Neuron (in vitro differentiated cells): ENCODE measurements at regions not wholly inside any gene's neighbourhood (a gene's known extent, or its start where the extent isn't known, plus 50 kb on each side); places are given as distances from the start of the nearest gene placed in this dataset.

ENCODE experiments used
- H2AFZ ChIP-seq: one replicate; pipeline ENCODE4 v1.6.1; 2013; ENCODE audit warnings: low read depth, mild to moderate bottlenecking, inconsistent platforms, low read length, moderate library complexity
- H3K27me3 ChIP-seq: one replicate; pipeline ENCODE4 v1.6.1; 2013; ENCODE audit warnings: low read length; ENCODE audit not compliant: insufficient read depth
- H3K36me3 ChIP-seq: one replicate; pipeline ENCODE4 v1.6.1; 2013; ENCODE audit warnings: low read length; ENCODE audit not compliant: insufficient read depth
- H3K4me1 ChIP-seq: one replicate; pipeline ENCODE4 v1.6.1; 2013; ENCODE audit warnings: low read length; ENCODE audit not compliant: insufficient read depth
- H3K4me3 ChIP-seq: 2 replicates; pipeline ENCODE4 v1.5.1; 2013; ENCODE audit warnings: mild to moderate bottlenecking, low read length, moderate library complexity
- H3K9me3 ChIP-seq: one replicate; pipeline ENCODE4 v1.6.1; 2013; ENCODE audit warnings: low read length

DNA sequence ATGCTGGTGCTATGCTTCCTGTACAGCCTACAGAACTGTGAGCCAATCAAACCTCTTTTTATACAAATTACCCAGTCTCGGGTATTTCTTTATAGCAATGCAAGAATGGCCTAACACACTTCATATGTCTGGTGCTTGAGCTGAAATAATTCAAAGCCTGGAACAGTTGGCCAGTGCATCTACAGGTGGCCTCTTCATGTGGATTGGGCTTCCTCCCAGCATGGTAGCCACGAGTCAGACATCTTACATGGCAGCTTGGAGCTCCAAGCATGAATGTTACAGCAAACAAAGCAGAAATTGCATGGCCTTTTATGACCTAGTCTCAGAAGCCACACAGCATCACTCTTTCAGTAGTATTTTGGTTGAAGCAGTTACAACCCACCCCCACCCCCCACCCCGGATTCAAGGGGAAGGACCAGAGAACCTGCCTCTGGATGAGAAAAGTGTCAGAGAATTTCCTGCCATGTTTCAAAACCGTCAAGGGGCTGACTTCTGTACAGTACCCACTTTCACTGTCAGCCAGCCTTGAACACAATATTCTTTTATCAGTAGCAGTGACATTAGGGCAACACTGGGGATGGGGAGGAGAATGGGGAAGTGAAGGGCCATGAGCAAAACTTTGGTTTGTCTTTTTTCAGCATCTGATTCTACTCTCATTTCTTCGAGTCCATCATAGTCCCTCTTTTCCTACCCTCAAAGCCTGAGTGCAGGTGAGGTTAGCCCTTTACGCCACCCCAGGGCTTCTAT is 368.7 kb downstream of the BCOR start:
- Histone ChIP-seq H3K36me3 (no peaks in the 10 kb centered on the region), H3K9me3 (no peaks in the 10 kb centered on the region), H3K4me1 (no peaks in the 10 kb centered on the region), H3K27me3 (peaks cover 14% of the 10 kb centered on the region), H3K4me3 (no peak overlapping the region), H2AFZ (no peak overlapping the region)

- peaks cover 14% of the 10 kb centered on the region for H3K27me3 ChIP-seq
- H3K4me3 ChIP-seq = no peak overlapping the region
- no peaks in the 10 kb centered on the region for H3K9me3 ChIP-seq
- no peaks in the 10 kb centered on the region for H3K36me3 ChIP-seq
- H2AFZ ChIP-seq = no peak overlapping the region
- H3K4me1 ChIP-seq = no peaks in the 10 kb centered on the region
These were observed 367.6 kb downstream of the BCOR start for GRCh38 chrX:39729981-39730661.

DNA sequence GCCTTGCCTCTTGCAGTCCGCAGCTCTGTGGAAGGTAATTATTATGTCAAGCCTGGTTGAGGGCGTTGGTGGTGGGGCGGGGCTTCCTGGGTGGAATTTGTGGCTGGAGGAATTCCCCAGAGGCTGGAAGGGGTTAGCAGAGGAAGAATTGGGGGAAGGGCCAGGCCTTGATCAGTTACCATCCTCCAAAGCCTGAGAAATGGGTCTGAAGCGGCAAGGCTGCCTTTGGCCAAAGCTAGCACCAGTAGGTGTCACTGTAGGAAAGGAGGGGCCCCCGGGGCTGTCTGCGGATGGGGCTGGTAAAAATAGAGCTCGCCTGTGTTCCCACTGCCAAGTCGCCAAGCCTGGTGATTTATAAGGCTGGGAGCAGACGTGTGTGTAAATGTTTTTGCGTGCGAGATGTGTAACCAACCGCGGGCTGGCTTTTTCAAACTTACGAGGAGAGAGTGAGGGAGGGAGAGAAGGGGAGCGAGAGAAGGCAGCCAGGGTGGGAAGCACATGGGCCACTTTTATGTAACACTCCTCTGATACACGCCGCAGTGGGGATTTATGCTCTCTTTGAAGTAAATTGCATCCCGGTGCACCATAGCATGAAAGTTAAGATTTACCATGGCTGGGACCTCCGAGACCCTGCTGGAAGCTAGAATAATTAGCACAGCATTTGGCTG is 367.0 kb downstream of the BCOR start:
- Histone ChIP-seq H3K9me3 (no peaks in the 10 kb centered on the region), H2AFZ (no peak overlapping the region), H3K4me3 (no peak overlapping the region), H3K36me3 (no peaks in the 10 kb centered on the region), H3K27me3 (peaks cover 10% of the 10 kb centered on the region), H3K4me1 (no peaks in the 10 kb centered on the region)

GRCh38 chrX:39731330-39731667 is 366.5 kb downstream of the BCOR start:
- Histone ChIP-seq H3K36me3 (no peaks in the 10 kb centered on the region), H3K4me1 (no peaks in the 10 kb centered on the region), H2AFZ (no peak overlapping the region), H3K27me3 (peaks cover 5% of the 10 kb centered on the region), H3K4me3 (no peak overlapping the region), H3K9me3 (no peaks in the 10 kb centered on the region)

GRCh38 chrX:39731735-39732134 is 366.0 kb downstream of the BCOR start:
- H2AFZ ChIP-seq = no peak overlapping the region
- peaks cover 5% of the 10 kb centered on the region for H3K27me3 ChIP-seq
- H3K36me3 ChIP-seq = no peaks in the 10 kb centered on the region
- H3K4me1 ChIP-seq = no peaks in the 10 kb centered on the region
- H3K4me3 ChIP-seq = no peak overlapping the region
- H3K9me3 ChIP-seq = no peaks in the 10 kb centered on the region

- H3K4me3 ChIP-seq = no peak overlapping the region
- peaks cover 5% of the 10 kb centered on the region for H3K27me3 ChIP-seq
- no peaks in the 10 kb centered on the region for H3K4me1 ChIP-seq
- no peaks in the 10 kb centered on the region for H3K9me3 ChIP-seq
- no peaks in the 10 kb centered on the region for H3K36me3 ChIP-seq
- H2AFZ ChIP-seq = no peak overlapping the region
These were observed 364.0 kb downstream of the BCOR start for GRCh38 chrX:39733745-39734144.

DNA sequence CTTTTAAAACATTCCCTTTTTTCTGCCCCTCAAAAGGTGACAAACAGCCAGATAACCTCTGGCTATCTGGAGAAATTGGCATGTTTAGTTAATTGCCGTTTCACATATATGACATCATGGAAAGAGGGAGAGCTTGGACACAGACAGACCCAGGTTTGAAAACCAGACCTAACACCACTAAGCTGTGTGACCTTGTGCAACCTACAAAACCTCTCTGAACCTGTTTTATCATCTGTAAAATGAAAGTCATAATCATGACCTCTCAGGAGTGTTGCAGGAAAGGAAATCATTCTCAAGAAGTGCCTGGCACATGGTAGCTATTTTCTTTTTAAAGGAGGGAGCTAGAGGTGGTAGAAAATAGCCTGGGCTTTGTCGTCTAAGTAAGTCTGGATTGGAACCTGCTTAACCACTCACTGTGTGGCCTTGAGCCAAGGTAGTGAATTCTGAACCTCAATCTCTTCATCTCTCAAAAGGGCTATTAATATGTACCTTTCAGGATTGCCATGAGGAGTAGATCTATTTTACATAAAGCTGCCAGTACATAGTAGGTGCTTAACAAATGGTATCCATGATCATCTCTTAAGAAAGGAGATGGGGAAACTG is 363.5 kb downstream of the BCOR start:
- Histone ChIP-seq H2AFZ (no peak overlapping the region), H3K4me1 (no peaks in the 10 kb centered on the region), H3K4me3 (no peak overlapping the region), H3K9me3 (no peaks in the 10 kb centered on the region), H3K36me3 (no peaks in the 10 kb centered on the region), H3K27me3 (peaks cover 5% of the 10 kb centered on the region)

GRCh38 chrX:39736216-39737211 is 361.2 kb downstream of the BCOR start:
- Histone ChIP-seq H3K4me1 (no peaks in the 10 kb centered on the region), H2AFZ (no peak overlapping the region), H3K27me3 (peaks cover 5% of the 10 kb centered on the region), H3K4me3 (no peak overlapping the region), H3K36me3 (no peaks in the 10 kb centered on the region), H3K9me3 (no peaks in the 10 kb centered on the region)

DNA sequence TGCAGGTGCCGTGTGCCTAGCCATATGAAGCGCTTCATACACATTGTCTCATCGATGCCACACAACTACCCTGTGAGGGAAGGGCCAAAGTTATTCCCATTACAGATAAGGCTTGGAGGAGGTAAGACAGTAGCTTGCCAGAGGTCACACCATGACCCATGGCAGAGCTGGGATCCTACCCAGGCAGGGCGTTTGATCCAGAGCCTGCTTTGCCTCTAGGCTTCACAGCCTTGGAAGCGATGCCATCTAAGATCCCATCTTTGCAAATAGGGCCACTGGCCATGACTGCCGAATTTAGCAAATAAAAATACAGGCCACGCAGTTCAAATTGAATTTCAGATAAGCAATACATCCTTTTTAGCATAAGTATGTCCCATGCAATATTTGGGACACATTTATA is 358.2 kb downstream of the BCOR start:
- no peak overlapping the region for H2AFZ ChIP-seq
- peaks cover 5% of the 10 kb centered on the region for H3K27me3 ChIP-seq
- H3K4me3 ChIP-seq = no peak overlapping the region
- H3K4me1 ChIP-seq = no peaks in the 10 kb centered on the region
- H3K36me3 ChIP-seq = no peaks in the 10 kb centered on the region
- H3K9me3 ChIP-seq = no peaks in the 10 kb centered on the region

DNA sequence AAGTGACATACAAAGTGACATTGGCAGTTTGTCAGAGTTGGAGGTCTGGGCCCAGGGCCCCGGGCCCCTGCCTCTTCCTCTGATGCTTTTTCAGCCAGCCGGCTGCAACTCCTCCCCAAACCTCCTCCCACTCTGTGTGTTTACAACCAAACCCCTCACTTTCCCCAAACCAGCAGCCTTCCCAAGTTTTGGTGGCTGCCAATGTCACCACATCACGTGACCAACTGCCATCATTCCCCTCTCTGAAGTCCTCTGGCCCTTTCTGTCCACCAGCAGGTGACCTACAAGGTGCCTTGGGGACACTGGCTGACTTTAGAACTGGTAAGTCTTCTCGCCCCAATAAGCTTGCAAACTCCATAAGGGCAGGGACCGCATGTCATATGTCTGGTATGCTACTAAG is 357.7 kb downstream of the BCOR start:
- H3K27me3 ChIP-seq = peaks cover 5% of the 10 kb centered on the region
- no peak overlapping the region for H3K4me3 ChIP-seq
- H3K36me3 ChIP-seq = no peaks in the 10 kb centered on the region
- no peak overlapping the region for H2AFZ ChIP-seq
- H3K9me3 ChIP-seq = no peaks in the 10 kb centered on the region
- H3K4me1 ChIP-seq = no peaks in the 10 kb centered on the region

GRCh38 chrX:39741904-39742303 is 355.9 kb downstream of the BCOR start:
- H3K9me3 ChIP-seq = no peaks in the 10 kb centered on the region
- H3K4me1 ChIP-seq = no peaks in the 10 kb centered on the region
- peaks cover 5% of the 10 kb centered on the region for H3K27me3 ChIP-seq
- no peak overlapping the region for H3K4me3 ChIP-seq
- H2AFZ ChIP-seq = no peak overlapping the region
- H3K36me3 ChIP-seq = no peaks in the 10 kb centered on the region

GRCh38 chrX:39745818-39746217 is 351.9 kb downstream of the BCOR start:
- Histone ChIP-seq H3K4me3 (no peak overlapping the region), H3K27me3 (no peaks in the 10 kb centered on the region), H3K36me3 (no peaks in the 10 kb centered on the region), H3K4me1 (no peaks in the 10 kb centered on the region), H2AFZ (no peak overlapping the region), H3K9me3 (no peaks in the 10 kb centered on the region)
